Pancreas (tissue), 10 donors: ENCODE measurements at regions not wholly inside any gene's neighbourhood (a gene's known extent, or its start where the extent isn't known, plus 50 kb on each side); places are given as distances from the start of the nearest gene placed in this dataset.

Source experiments
- ATAC-seq, 4 donors: fragments of 200-7000 bp; cut with Tn5 transposase; one replicate each; pipeline versions ENCODE4 v1.8.0 to v1.9.1; 2020; ENCODE audit warnings: mild to moderate bottlenecking in 4 of 4, moderate library complexity in 4 of 4
- DNase-seq, 6 donors: peaks; one replicate each; pipeline ENCODE4 v3.0.0-alpha.2; 2020
- FAIRE-seq: peaks from 2 replicates; lab custom pipeline; 2012; peaks lifted over from hg19 to GRCh38; lab: Jason Lieb, UNC
- H3K27ac ChIP-seq, 4 donors: fragments of 200-600 bp; sonication (generic); 1 replicate in 3 of 4; 2 replicates in 1 of 4; pipeline versions ENCODE4 v1.5.0 to v1.8.0; 2020
- H3K27me3 ChIP-seq, 4 donors: fragments of 200-600 bp; one replicate each; pipeline ENCODE4 v1.8.0; 2021
- H3K36me3 ChIP-seq, 3 donors: fragments of 200-600 bp; sonication (generic) in 1 of 3; one replicate each; pipeline versions ENCODE4 v1.5.0 to v1.8.0; 2020 to 2021
- H3K4me1 ChIP-seq, 3 donors: fragments of 200-600 bp; one replicate each; pipeline ENCODE4 v1.8.0; 2021
- H3K4me3 ChIP-seq, 4 donors: fragments of 200-600 bp; sonication (generic) in 2 of 4; one replicate each; pipeline versions ENCODE4 v1.5.0 to v1.8.0; 2020 to 2021
- H3K9me3 ChIP-seq, 4 donors: fragments of 200-600 bp; one replicate each; pipeline ENCODE4 v1.8.0; 2021
- WGBS, 2 donors: extraction: QIAGEN DNeasy Blood & Tissue Kit; methylation state at CpG; one replicate each; pipeline ENCODE4 v1.1.7; 2013; 5-methylcytosine and 5-hydroxymethylcytosine counted together
- intact Hi-C, 3 donors: fragments of 100-400 bp; cut with DNase I; formaldehyde crosslinking; loops; one replicate each; pipeline versions ENCODE4 v1.11.1 to v1.14.2; 2022
- TF ChIP-seq, protein P1 (sequence below), 4 donors: fragments of 200-600 bp; sonication (generic) in 3 of 4; IDR thresholded peaks; one replicate each; pipeline versions ENCODE4 v1.5.0 to v1.8.0; 2021; ENCODE audit warnings: antibody characterized with exemption in 4 of 4
- donor health status: healthy with polysubstance abuse.
- donor health status: DM: no; HTN: no; CAD: no; lungs with moderate emphysema.
- donor health status: DM: no; HTN: no; CAD: no.
- donor health status: control.
- donor health status: control.
- donor health status: Bipolar disorder and iron deficiency.
- donor health status: DM: yes; HTN: yes; CAD: no.
- donor health status: DM: no; HTN: no; CAD: no.
- donor health status: DM: no; HTN: no; CAD: no.
- donor health status: DM: yes; HTN: yes; CAD: no.

DNA sequence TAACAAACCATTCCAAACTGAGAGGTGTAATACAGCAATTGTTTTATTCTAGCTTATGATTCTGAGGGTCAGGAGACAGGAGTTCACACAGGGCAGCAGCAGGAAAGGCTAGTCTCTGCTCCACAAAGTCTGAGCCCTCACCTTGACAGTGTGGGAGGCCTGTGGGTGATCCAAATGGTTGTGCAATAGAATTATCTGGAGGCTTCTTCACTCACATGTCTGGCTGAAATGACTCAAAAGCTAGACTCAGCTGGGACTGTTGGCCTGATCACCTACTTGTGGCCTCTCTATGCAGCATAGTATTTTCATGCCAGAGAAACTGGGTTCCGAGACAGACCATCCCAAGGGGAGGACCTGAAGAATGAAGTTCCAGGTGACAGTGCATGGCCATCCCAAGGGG lies 233.9 kb upstream of the UBE2E2 start:
- no peaks in the 10 kb centered on the region for H3K36me3 ChIP-seq
- intact Hi-C loops: no loop called here
- H3K9me3 ChIP-seq: no peaks in the 10 kb centered on the region
- no peaks in the 10 kb centered on the region for H3K27me3 ChIP-seq
- H3K4me1 ChIP-seq: no peaks in the 10 kb centered on the region
- no peak overlapping the region for H3K27ac ChIP-seq
- TF ChIP-seq, protein P1, sequence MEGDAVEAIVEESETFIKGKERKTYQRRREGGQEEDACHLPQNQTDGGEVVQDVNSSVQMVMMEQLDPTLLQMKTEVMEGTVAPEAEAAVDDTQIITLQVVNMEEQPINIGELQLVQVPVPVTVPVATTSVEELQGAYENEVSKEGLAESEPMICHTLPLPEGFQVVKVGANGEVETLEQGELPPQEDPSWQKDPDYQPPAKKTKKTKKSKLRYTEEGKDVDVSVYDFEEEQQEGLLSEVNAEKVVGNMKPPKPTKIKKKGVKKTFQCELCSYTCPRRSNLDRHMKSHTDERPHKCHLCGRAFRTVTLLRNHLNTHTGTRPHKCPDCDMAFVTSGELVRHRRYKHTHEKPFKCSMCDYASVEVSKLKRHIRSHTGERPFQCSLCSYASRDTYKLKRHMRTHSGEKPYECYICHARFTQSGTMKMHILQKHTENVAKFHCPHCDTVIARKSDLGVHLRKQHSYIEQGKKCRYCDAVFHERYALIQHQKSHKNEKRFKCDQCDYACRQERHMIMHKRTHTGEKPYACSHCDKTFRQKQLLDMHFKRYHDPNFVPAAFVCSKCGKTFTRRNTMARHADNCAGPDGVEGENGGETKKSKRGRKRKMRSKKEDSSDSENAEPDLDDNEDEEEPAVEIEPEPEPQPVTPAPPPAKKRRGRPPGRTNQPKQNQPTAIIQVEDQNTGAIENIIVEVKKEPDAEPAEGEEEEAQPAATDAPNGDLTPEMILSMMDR (IDR thresholded peaks at IDR 0.05): no peak
- DNase-seq (no peak), FAIRE-seq (no peak), ATAC-seq (no peak)
- H3K4me3 ChIP-seq: no peak overlapping the region
- 58 to 89% methylated on average over 1 of the region's 1 CpG for WGBS, 2 donors

DNA sequence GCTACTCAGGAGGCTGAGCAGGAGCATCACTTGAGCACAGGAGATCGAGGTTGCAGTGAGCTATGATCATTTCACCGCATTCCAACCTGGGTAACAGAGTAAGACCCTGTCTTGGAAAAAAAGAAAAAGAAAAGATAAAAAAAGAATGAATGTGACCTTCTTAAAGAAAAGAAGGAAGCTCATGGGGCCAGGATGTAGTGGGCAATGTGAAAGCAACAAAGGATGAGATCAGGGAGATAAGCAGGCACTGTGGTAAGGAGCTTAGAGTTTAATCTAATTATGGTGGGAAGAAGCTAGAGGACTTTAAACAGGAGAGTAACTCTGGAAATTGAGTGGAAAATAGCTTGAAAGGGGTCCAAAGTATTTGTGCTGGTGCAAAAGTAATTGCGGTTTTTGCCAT lies 231.6 kb upstream of the UBE2E2 start:
- intact Hi-C loops: no loop called here
- DNase-seq (no peak), ATAC-seq (no peak), FAIRE-seq (no peak)
- H3K27ac ChIP-seq: no peak overlapping the region
- no peaks in the 10 kb centered on the region for H3K36me3 ChIP-seq
- TF ChIP-seq, protein P1 (IDR thresholded peaks at IDR 0.05): no peak
- 85 to 95% methylated on average over 3 of the region's 3 CpGs for WGBS, 2 donors
- no peaks in the 10 kb centered on the region for H3K9me3 ChIP-seq
- H3K4me3 ChIP-seq: no peak overlapping the region
- no peaks in the 10 kb centered on the region for H3K27me3 ChIP-seq
- no peaks in the 10 kb centered on the region for H3K4me1 ChIP-seq

DNA sequence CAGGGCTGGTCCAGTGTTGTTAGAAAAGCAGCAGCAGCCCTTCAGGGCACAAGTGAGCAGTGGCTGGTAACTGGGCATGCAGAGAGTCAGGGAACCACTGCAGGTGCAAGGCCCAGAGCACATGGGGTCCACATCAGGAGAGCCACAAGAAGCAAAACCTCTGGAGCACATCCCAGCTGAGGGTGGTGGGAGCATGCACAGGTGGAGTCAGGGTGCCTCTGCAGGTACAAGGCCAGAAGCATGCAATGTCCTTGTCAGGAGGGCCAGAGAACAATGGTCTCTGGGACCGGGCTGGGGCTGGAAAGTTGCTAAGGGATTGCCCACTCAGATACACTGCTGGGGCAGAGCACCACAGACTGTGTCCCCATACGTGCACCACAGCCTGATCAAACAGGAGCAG lies 226.1 kb upstream of the UBE2E2 start:
- TF ChIP-seq, protein P1 (IDR thresholded peaks at IDR 0.05): no peak
- no peak for ATAC-seq
- WGBS, 2 donors: 62% methylated on average over 2 of the region's 2 CpGs
- Histone ChIP-seq H3K4me3 (no peak overlapping the region), H3K4me1 (no peaks in the 10 kb centered on the region), H3K9me3 (no peaks in the 10 kb centered on the region), H3K27me3 (no peaks in the 10 kb centered on the region), H3K27ac (no peak overlapping the region), H3K36me3 (no peaks in the 10 kb centered on the region)
- no peak for DNase-seq
- no peak for FAIRE-seq
- intact Hi-C loops: no loop called here

DNA sequence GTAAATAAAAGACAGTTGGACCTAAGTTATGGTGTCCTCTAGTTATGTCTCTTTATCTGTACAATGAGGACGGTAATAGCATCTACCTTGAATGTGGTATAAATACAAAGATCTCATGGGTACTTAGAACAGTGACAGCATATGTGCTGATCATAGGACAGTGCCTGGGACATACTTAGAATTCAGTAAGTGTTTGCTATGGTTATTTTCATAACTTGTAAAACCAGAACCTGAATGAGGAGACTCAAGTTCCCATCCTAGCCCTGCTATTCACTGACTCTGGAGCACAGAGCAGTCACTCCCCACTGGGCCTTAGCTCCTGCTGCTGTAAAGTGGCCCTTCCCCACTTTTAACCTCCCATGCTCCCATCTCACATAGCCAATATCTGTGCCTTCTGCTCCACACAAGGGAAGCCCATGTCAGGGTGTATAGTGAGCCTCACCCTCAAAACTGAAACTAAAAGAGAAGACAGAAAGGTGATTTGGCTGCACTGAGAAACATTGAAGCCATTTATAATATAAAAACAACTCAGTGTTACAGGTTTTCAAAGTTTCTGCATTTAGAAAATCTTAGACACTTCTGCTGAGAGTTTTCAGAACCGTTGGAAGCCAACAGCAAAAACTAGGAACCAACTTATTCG lies 225.4 kb upstream of the UBE2E2 start:
- no peak overlapping the region for H3K27ac ChIP-seq
- WGBS, 2 donors: 57 to 64% methylated on average over 3 of the region's 3 CpGs
- no peaks in the 10 kb centered on the region for H3K27me3 ChIP-seq
- TF ChIP-seq, protein P1 (IDR thresholded peaks at IDR 0.05): no peak
- H3K4me3 ChIP-seq: no peak overlapping the region
- H3K4me1 ChIP-seq: no peaks in the 10 kb centered on the region
- intact Hi-C loops: no loop called here
- FAIRE-seq (no peak), DNase-seq (no peak), ATAC-seq (no peak)
- H3K9me3 ChIP-seq: no peaks in the 10 kb centered on the region
- H3K36me3 ChIP-seq: no peaks in the 10 kb centered on the region

DNA sequence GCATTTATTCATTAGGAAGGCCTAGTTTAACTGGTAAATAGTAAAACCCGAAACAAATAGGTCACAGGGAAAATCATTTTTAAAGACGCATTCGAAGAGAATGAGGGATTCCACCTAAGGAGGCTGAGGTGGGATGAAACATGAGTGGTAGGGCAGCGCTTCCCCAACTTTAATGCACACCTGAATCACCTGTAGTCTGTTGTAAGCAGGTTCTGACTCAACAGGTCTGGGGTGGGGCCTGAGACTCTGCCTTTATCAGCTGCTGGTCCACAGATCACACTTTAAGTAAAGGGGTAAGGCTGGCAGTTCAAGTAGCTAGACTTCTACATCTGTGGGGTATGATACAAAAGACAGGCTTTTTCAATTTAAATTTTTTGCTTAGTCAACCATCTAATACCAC lies 223.5 kb upstream of the UBE2E2 start:
- H3K4me1 ChIP-seq: no peaks in the 10 kb centered on the region
- TF ChIP-seq, protein P1 (IDR thresholded peaks at IDR 0.05): no peak
- no peak overlapping the region for H3K4me3 ChIP-seq
- no peak for FAIRE-seq
- no peak for ATAC-seq
- H3K27ac ChIP-seq: no peak overlapping the region
- 92 to 99% methylated on average over 4 of the region's 4 CpGs for WGBS, 2 donors
- no peaks in the 10 kb centered on the region for H3K27me3 ChIP-seq
- no peak for DNase-seq
- no peaks in the 10 kb centered on the region for H3K36me3 ChIP-seq
- intact Hi-C loops: no loop called here
- H3K9me3 ChIP-seq: no peaks in the 10 kb centered on the region
